ENCODE measurements at regions not wholly inside any gene's neighbourhood (a gene's known extent, or its start where the extent isn't known, plus 50 kb on each side); places are given as distances from the start of the nearest gene placed in this dataset.

DNA sequence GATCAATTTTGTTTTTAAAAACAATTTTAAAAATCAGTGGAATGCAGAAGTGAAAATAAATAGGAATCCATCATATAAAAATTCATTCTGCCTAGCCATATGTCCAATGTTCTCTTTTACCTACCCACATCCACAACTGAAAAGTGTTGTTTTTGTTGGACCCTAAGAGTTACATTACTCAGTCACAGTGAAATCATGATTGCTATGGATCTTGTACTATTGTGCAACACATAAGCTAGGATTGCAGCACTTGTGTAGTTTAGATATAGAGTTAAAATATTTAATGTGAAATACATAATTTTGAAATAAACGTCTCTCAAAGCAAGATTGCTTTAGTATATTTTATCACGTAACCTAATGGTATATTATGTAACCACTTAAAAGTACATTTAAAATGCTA, 213.3 kb upstream of the CLEC14A start:
- H3K27me3 ChIP-seq = no peaks in the 10 kb centered on the region
- no peaks in the 10 kb centered on the region for H3K4me1 ChIP-seq
- no peaks in the 10 kb centered on the region for H3K36me3 ChIP-seq
- whole genome bisulfite sequencing, 2 donors (ENCODE audit: low coverage in 1 of 2) = 43 to 82% methylated on average over 2 of the region's 2 CpGs
- no peak overlapping the region for H3K4me3 ChIP-seq
- no peaks in the 10 kb centered on the region for H3K9me3 ChIP-seq
- no peak overlapping the region for H3K27ac ChIP-seq
- ATAC-seq = no peak
- TF ChIP-seq POLR2AphosphoS5 (IDR thresholded peaks at IDR 0.05) (no peak), CTCF (IDR thresholded peaks at IDR 0.05) (no peak), EP300 (IDR thresholded peaks at IDR 0.05) (no peak)

- WGBS, 2 donors (ENCODE audit: low coverage in 1 of 2) = 16 to 30% methylated on average over 3 of the region's 3 CpGs
- ATAC-seq = no peak
- no peak overlapping the region for H3K4me3 ChIP-seq
- H3K36me3 ChIP-seq = no peaks in the 10 kb centered on the region
- H3K27ac ChIP-seq = no peak overlapping the region
- no peaks in the 10 kb centered on the region for H3K4me1 ChIP-seq
- no peaks in the 10 kb centered on the region for H3K27me3 ChIP-seq
- TF ChIP-seq POLR2AphosphoS5 (IDR thresholded peaks at IDR 0.05) (no peak), EP300 (IDR thresholded peaks at IDR 0.05) (no peak), POLR2A (IDR thresholded peaks at IDR 0.05) (no peak), CTCF (IDR thresholded peaks at IDR 0.05) (no peak)
- H3K9me3 ChIP-seq = peaks cover 0 to 39% (median 0%) of the 10 kb centered on the region in 3 donors
These were observed 186.3 kb upstream of the CLEC14A start for GRCh38 chr14:38442208-38442607.

DNA sequence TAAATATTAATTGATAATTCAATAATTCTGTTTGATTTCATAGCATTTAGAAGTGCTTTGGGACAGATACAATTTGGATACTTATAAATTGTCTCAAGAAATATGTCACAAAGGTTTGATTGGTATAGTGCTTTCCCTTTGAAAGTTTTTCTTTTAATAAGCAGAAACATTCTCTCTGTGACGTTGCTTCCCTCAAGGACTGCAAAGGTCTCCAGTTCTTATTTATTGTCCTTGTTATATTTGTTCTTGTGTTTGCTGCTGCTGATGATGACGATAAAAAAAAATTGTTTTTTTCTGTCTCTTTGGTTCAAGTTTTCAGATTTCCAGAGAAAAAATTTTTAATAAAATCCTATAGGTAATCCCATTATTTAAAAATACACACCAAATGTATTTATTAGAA, 176.3 kb upstream of the CLEC14A start:
- H3K4me1 ChIP-seq = no peaks in the 10 kb centered on the region
- H3K9me3 ChIP-seq = no peaks in the 10 kb centered on the region
- H3K36me3 ChIP-seq = no peaks in the 10 kb centered on the region
- H3K27me3 ChIP-seq = no peaks in the 10 kb centered on the region
- TF ChIP-seq POLR2AphosphoS5 (IDR thresholded peaks at IDR 0.05) (no peak), CTCF (IDR thresholded peaks at IDR 0.05) (no peak), POLR2A (IDR thresholded peaks at IDR 0.05) (no peak), EP300 (IDR thresholded peaks at IDR 0.05) (no peak)
- 78 to 83% methylated on average over 2 of the region's 2 CpGs for WGBS, 2 donors (ENCODE audit: low coverage in 1 of 2)
- H3K27ac ChIP-seq = no peak overlapping the region
- no peak for ATAC-seq
- no peak overlapping the region for H3K4me3 ChIP-seq

- Histone ChIP-seq H3K36me3 (no peaks in the 10 kb centered on the region), H3K9me3 (no peaks in the 10 kb centered on the region), H3K4me3 (no peak overlapping the region), H3K27ac (no peak overlapping the region), H3K4me1 (no peaks in the 10 kb centered on the region), H3K27me3 (no peaks in the 10 kb centered on the region)
- WGBS, 2 donors (ENCODE audit: low coverage in 1 of 2) = 77 to 92% methylated on average over 1 to 3 of the region's 4 CpGs
- no peak for ATAC-seq
- no peak for TF ChIP-seq CTCF (IDR thresholded peaks at IDR 0.05)
- TF ChIP-seq EP300 (IDR thresholded peaks at IDR 0.05) = no peak
- no peak for TF ChIP-seq POLR2A (IDR thresholded peaks at IDR 0.05)
- TF ChIP-seq POLR2AphosphoS5 (IDR thresholded peaks at IDR 0.05) = no peak
These were observed 175.3 kb upstream of the CLEC14A start for GRCh38 chr14:38431156-38431555.

DNA sequence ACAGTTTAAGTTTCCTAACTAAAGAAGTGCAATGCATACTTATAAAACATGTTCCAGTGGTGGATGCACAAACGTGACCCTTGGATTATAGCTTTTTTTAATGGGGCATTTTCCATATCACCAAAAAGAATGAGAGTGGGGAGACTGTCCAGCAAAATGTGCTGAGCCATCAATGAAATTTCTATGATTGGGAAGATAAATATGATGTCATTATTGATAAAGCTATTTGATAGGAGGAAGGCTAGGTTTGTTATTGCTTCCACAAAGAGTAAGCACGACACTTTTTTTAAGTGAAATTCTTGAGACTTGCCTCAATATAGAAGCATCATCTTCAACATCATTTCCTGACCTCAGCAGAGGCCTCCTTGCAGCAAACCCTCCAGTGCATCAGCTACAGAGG, 174.6 kb upstream of the CLEC14A start:
- no peaks in the 10 kb centered on the region for H3K9me3 ChIP-seq
- no peak for ATAC-seq
- H3K4me3 ChIP-seq = no peak overlapping the region
- TF ChIP-seq EP300 (IDR thresholded peaks at IDR 0.05) (no peak), CTCF (IDR thresholded peaks at IDR 0.05) (no peak), POLR2AphosphoS5 (IDR thresholded peaks at IDR 0.05) (no peak), POLR2A (IDR thresholded peaks at IDR 0.05) (no peak)
- H3K4me1 ChIP-seq = no peaks in the 10 kb centered on the region
- no peaks in the 10 kb centered on the region for H3K36me3 ChIP-seq
- H3K27ac ChIP-seq = no peak overlapping the region
- WGBS, 2 donors (ENCODE audit: low coverage in 1 of 2) = 80 to 91% methylated on average over 2 of the region's 2 CpGs
- no peaks in the 10 kb centered on the region for H3K27me3 ChIP-seq

All from gastroesophageal sphincter (tissue), 4 donors.